Prostate gland (tissue), 2 donors: ENCODE measurements at regions not wholly inside any gene's neighbourhood (a gene's known extent, or its start where the extent isn't known, plus 50 kb on each side); places are given as distances from the start of the nearest gene placed in this dataset.

ENCODE experiments used
- CTCF ChIP-seq, 4 experiments: fragments of 200-600 bp in 2 of 4; fragments of 450-650 bp in 2 of 4; sonication (generic) in 2 of 4; IDR thresholded peaks; 1 replicate in 3 of 4; 2 replicates in 1 of 4; pipeline ENCODE4 v1.5.1; 2016 to 2019; ENCODE audit warnings: antibody characterized with exemption in 4 of 4, mild to moderate bottlenecking in 2 of 4, moderate library complexity in 2 of 4
- POLR2A ChIP-seq: fragments of 450-650 bp; IDR thresholded peaks from one replicate; pipeline ENCODE4 v1.6.1; 2016; ENCODE audit warnings: antibody characterized with exemption, mild to moderate bottlenecking

- no peak for TF ChIP-seq POLR2A
- TF ChIP-seq CTCF (IDR thresholded peaks at IDR 0.05) = no peak
These were observed 321.8 kb upstream of the NFE2L3 start for GRCh38 chr7:25830215-25830614.
